Astrocyte (in vitro differentiated cells and primary cell): ENCODE measurements at regions not wholly inside any gene's neighbourhood (a gene's known extent, or its start where the extent isn't known, plus 50 kb on each side); places are given as distances from the start of the nearest gene placed in this dataset.

ENCODE experiments used
- EZH2 ChIP-seq: IDR thresholded peaks from 2 replicates; pipeline ENCODE4 v1.6.1; 2012; ENCODE audit warnings: mild to moderate bottlenecking, low read length, inconsistent platforms; ENCODE audit not compliant: insufficient read depth
- TF ChIP-seq, protein P1 (sequence below): IDR thresholded peaks from 2 replicates; pipeline ENCODE4 v1.5.1; 2011; ENCODE audit warnings: low read depth, mild to moderate bottlenecking, inconsistent platforms, low read length, moderate library complexity; ENCODE audit not compliant: insufficient read depth

DNA sequence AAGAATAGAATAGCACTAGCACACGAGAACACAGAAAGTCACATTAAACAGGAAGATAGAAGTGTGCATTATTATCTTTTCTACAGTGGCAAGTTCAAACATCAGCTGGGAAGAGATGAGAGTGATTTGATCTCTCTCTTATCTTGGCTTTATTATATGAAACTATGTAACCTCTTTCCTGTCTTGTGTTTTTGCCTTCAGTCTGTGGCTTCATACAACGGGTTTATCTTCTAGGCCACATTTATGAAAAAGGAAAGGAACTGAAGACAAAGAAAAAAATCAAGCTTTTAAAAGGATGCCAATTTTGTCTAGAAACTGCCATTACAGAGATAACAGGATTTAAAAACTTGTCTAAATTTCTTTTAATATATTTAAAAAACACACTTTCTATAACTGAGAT lies 983.6 kb downstream of the RPA4 start:
- TF ChIP-seq, protein P1, sequence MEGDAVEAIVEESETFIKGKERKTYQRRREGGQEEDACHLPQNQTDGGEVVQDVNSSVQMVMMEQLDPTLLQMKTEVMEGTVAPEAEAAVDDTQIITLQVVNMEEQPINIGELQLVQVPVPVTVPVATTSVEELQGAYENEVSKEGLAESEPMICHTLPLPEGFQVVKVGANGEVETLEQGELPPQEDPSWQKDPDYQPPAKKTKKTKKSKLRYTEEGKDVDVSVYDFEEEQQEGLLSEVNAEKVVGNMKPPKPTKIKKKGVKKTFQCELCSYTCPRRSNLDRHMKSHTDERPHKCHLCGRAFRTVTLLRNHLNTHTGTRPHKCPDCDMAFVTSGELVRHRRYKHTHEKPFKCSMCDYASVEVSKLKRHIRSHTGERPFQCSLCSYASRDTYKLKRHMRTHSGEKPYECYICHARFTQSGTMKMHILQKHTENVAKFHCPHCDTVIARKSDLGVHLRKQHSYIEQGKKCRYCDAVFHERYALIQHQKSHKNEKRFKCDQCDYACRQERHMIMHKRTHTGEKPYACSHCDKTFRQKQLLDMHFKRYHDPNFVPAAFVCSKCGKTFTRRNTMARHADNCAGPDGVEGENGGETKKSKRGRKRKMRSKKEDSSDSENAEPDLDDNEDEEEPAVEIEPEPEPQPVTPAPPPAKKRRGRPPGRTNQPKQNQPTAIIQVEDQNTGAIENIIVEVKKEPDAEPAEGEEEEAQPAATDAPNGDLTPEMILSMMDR, result no peak
- TF ChIP-seq EZH2, result no peak
